Uterus (tissue), 2 donors: ENCODE measurements at regions not wholly inside any gene's neighbourhood (a gene's known extent, or its start where the extent isn't known, plus 50 kb on each side); places are given as distances from the start of the nearest gene placed in this dataset.

ENCODE experiments used
- CTCF ChIP-seq, 4 experiments: fragments of 200-600 bp in 2 of 4; fragments of 450-650 bp in 2 of 4; sonication (generic) in 2 of 4; IDR thresholded peaks; one replicate each; pipeline ENCODE4 v1.5.1; 2016 to 2019; ENCODE audit warnings: antibody characterized with exemption in 4 of 4, mild to moderate bottlenecking in 2 of 4, moderate library complexity in 1 of 4
- POLR2A ChIP-seq, 2 donors: fragments of 450-650 bp; IDR thresholded peaks; one replicate each; pipeline ENCODE4 v1.6.1; 2016; ENCODE audit warnings: antibody characterized with exemption in 2 of 2, mild to moderate bottlenecking in 1 of 2, moderate library complexity in 1 of 2

GRCh38 chr6:2305951-2306350 is 60.5 kb upstream of the GMDS start:
- TF ChIP-seq POLR2A (IDR thresholded peaks at IDR 0.05), result no peak
- no peak for TF ChIP-seq CTCF (IDR thresholded peaks at IDR 0.05)
